Astrocyte (in vitro differentiated cells and primary cell): ENCODE measurements at regions not wholly inside any gene's neighbourhood (a gene's known extent, or its start where the extent isn't known, plus 50 kb on each side); places are given as distances from the start of the nearest gene placed in this dataset.

Experiments
- DNase-seq: peaks from one replicate; pipeline ENCODE4 v3.0.0-alpha.2; 2010; ENCODE audit warnings: low read depth
- FAIRE-seq: peaks from 2 replicates; lab custom pipeline; 2011; peaks lifted over from hg19 to GRCh38; lab: Jason Lieb, UNC
- H2AFZ ChIP-seq: 2 replicates; pipeline ENCODE4 v1.6.0; 2012; ENCODE audit warnings: low read depth, low read length, inconsistent platforms
- H3K27ac ChIP-seq: 2 replicates; pipeline ENCODE4 v1.5.1; 2011; ENCODE audit warnings: low read depth, low read length, inconsistent platforms
- H3K27me3 ChIP-seq: 2 replicates; pipeline ENCODE4 v1.6.0; 2011; ENCODE audit warnings: low read length, inconsistent platforms; ENCODE audit not compliant: insufficient read depth
- H3K36me3 ChIP-seq: 2 replicates; pipeline ENCODE4 v1.5.1; 2011; ENCODE audit warnings: low read length, inconsistent platforms; ENCODE audit not compliant: insufficient read depth
- H3K4me1 ChIP-seq: 2 replicates; pipeline ENCODE4 v1.5.1; 2011; ENCODE audit warnings: low read length, inconsistent platforms; ENCODE audit not compliant: insufficient read depth
- H3K4me2 ChIP-seq: 2 replicates; pipeline ENCODE4 v1.6.0; 2012; ENCODE audit warnings: low read length, inconsistent platforms
- H3K4me3 ChIP-seq: 2 replicates; pipeline ENCODE4 v1.5.1; 2011; ENCODE audit warnings: low read depth, mild to moderate bottlenecking, low read length, inconsistent platforms; ENCODE audit not compliant: insufficient read depth
- H3K79me2 ChIP-seq: 2 replicates; pipeline ENCODE4 v1.6.0; 2012; ENCODE audit warnings: mild to moderate bottlenecking, low read length, inconsistent platforms; ENCODE audit not compliant: insufficient read depth
- H3K9ac ChIP-seq: 2 replicates; pipeline ENCODE4 v1.6.0; 2012; ENCODE audit warnings: mild to moderate bottlenecking, low read length, inconsistent platforms
- H3K9me3 ChIP-seq: 2 replicates; pipeline ENCODE4 v1.5.1; 2012; ENCODE audit warnings: low read depth, mild to moderate bottlenecking, low read length, inconsistent platforms; ENCODE audit not compliant: insufficient read depth
- H4K20me1 ChIP-seq: 2 replicates; pipeline ENCODE4 v1.6.0; 2012; ENCODE audit warnings: low read length, inconsistent platforms; ENCODE audit not compliant: insufficient read depth
- H3K27ac Mint-ChIP-seq: one replicate; pipeline ENCODE4 v1.8.0; 2021; ENCODE audit warnings: mild to moderate bottlenecking, mixed read lengths; ENCODE audit not compliant: unreplicated experiment
- H3K27me3 Mint-ChIP-seq: one replicate; pipeline ENCODE4 v1.8.0; 2021; ENCODE audit warnings: low read depth, mixed read lengths; ENCODE audit not compliant: unreplicated experiment
- H3K36me3 Mint-ChIP-seq: one replicate; pipeline ENCODE4 v1.8.0; 2021; ENCODE audit warnings: low read depth, mixed read lengths; ENCODE audit not compliant: unreplicated experiment
- H3K4me1 Mint-ChIP-seq: one replicate; pipeline ENCODE4 v1.8.0; 2021; ENCODE audit warnings: low read depth, mixed read lengths; ENCODE audit not compliant: unreplicated experiment
- H3K4me3 Mint-ChIP-seq: one replicate; pipeline ENCODE4 v1.8.0; 2021; ENCODE audit warnings: mild to moderate bottlenecking, moderate library complexity, mixed read lengths; ENCODE audit not compliant: unreplicated experiment
- H3K9me3 Mint-ChIP-seq: one replicate; pipeline ENCODE4 v1.8.0; 2021; ENCODE audit warnings: mild to moderate bottlenecking, mixed read lengths; ENCODE audit not compliant: unreplicated experiment
- EZH2 ChIP-seq: IDR thresholded peaks from 2 replicates; pipeline ENCODE4 v1.6.1; 2012; ENCODE audit warnings: mild to moderate bottlenecking, low read length, inconsistent platforms; ENCODE audit not compliant: insufficient read depth
- TF ChIP-seq, protein P1 (sequence below): IDR thresholded peaks from 2 replicates; pipeline ENCODE4 v1.5.1; 2011; ENCODE audit warnings: low read depth, mild to moderate bottlenecking, inconsistent platforms, low read length, moderate library complexity; ENCODE audit not compliant: insufficient read depth

DNA sequence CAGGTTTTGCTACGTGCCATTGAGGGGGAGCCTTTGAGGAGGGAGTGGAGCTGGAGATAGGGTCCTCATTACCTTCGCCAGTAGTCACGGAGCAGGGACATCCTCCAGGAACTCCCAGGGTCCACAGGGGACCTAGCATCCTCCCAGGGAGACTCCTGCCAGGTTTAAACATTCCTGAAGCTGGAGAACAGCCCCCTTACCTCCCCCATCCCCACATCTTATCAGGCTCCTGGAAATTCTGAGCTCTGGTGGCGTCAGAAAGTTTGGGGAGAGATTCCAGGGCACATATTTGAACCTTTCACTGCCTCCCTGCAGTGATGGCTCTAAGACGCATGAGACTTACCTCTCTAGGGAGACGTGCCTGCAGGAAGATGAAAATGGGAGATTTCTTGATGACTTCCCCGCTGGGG lies 192.3 kb upstream of the GSC start:
- H3K36me3 Mint-ChIP-seq, result no peaks in the 10 kb centered on the region
- no peak overlapping the region for H3K27ac Mint-ChIP-seq
- H4K20me1 ChIP-seq, result no peaks in the 10 kb centered on the region
- peaks cover 58% of the 10 kb centered on the region for H3K27me3 Mint-ChIP-seq
- no peak overlapping the region for H3K4me3 Mint-ChIP-seq
- H3K9ac ChIP-seq, result no peak overlapping the region
- no peaks in the 10 kb centered on the region for H3K4me1 Mint-ChIP-seq
- no peak overlapping the region for H3K4me3 ChIP-seq
- H3K9me3 Mint-ChIP-seq, result peaks cover 4% of the 10 kb centered on the region
- H3K79me2 ChIP-seq, result no peaks in the 10 kb centered on the region
- no peak for FAIRE-seq
- no peak for TF ChIP-seq EZH2
- TF ChIP-seq, protein P1, sequence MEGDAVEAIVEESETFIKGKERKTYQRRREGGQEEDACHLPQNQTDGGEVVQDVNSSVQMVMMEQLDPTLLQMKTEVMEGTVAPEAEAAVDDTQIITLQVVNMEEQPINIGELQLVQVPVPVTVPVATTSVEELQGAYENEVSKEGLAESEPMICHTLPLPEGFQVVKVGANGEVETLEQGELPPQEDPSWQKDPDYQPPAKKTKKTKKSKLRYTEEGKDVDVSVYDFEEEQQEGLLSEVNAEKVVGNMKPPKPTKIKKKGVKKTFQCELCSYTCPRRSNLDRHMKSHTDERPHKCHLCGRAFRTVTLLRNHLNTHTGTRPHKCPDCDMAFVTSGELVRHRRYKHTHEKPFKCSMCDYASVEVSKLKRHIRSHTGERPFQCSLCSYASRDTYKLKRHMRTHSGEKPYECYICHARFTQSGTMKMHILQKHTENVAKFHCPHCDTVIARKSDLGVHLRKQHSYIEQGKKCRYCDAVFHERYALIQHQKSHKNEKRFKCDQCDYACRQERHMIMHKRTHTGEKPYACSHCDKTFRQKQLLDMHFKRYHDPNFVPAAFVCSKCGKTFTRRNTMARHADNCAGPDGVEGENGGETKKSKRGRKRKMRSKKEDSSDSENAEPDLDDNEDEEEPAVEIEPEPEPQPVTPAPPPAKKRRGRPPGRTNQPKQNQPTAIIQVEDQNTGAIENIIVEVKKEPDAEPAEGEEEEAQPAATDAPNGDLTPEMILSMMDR, result no peak
- peaks cover 2% of the 10 kb centered on the region for H3K27me3 ChIP-seq
- H3K27ac ChIP-seq, result no peak overlapping the region
- no peaks in the 10 kb centered on the region for H3K4me1 ChIP-seq
- no peak overlapping the region for H3K4me2 ChIP-seq
- H2AFZ ChIP-seq, result no peak overlapping the region
- H3K9me3 ChIP-seq, result no peaks in the 10 kb centered on the region
- DNase-seq, result no peak
- no peaks in the 10 kb centered on the region for H3K36me3 ChIP-seq

GRCh38 chr14:94961386-94962165 lies 191.7 kb upstream of the GSC start:
- TF ChIP-seq EZH2, result no peak
- TF ChIP-seq, protein P1, result no peak
- FAIRE-seq (no peak), DNase-seq (no peak)
- Histone ChIP-seq H3K4me3 (no peak overlapping the region), H3K36me3 (no peaks in the 10 kb centered on the region), H4K20me1 (no peaks in the 10 kb centered on the region), H3K9me3 (no peaks in the 10 kb centered on the region), H3K27ac (no peak overlapping the region), H2AFZ (no peak overlapping the region), H3K27me3 (peaks cover 4% of the 10 kb centered on the region), H3K79me2 (no peaks in the 10 kb centered on the region), H3K4me1 (no peaks in the 10 kb centered on the region), H3K4me2 (no peak overlapping the region), H3K9ac (no peak overlapping the region)
- Mint-ChIP-seq H3K27ac (no peak overlapping the region), H3K36me3 (no peaks in the 10 kb centered on the region), H3K4me3 (no peak overlapping the region), H3K27me3 (peaks cover 60% of the 10 kb centered on the region), H3K9me3 (peaks cover 4% of the 10 kb centered on the region), H3K4me1 (no peaks in the 10 kb centered on the region)

DNA sequence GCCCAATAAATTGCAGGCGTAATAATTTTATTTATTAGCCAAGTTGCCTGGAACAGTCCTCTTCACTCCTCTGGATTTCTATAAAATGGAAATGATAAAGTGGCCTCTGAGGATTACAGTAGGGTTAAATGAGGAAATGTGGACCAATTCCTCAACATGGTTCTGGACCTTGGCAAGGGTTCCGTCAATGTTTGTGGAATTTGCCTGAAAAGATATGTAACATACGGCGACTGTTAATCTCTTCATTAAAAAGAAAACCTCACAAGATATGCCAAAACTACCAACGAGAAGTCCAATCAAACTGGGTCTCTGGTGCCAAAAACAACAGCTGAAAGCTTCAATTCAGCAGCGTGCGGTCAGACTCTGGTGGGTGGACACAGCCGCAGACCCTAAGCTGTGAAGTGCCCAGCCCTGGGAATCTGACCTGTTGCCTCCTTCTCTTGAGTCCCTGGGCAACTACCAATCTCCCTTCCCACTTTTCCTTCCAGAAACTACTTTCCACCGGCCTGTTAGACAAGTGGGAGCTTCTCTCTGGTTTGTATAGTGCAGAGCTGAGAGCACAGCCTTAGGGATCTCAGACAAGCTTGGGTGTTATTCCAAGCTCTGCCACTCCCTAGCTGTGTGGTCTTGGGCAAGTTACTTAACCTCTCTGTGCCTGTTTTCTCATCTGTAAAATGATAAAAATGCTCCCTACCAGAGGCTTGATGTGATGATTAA lies 190.5 kb upstream of the GSC start:
- TF ChIP-seq, protein P1, result no peak
- TF ChIP-seq EZH2, result no peak
- Mint-ChIP-seq H3K4me3 (no peak overlapping the region), H3K27me3 (peaks cover 55% of the 10 kb centered on the region), H3K27ac (no peak overlapping the region), H3K36me3 (no peaks in the 10 kb centered on the region), H3K9me3 (peaks cover 4% of the 10 kb centered on the region), H3K4me1 (no peaks in the 10 kb centered on the region)
- H3K27me3 ChIP-seq, result peaks cover 2% of the 10 kb centered on the region
- no peak overlapping the region for H3K4me2 ChIP-seq
- H3K27ac ChIP-seq, result no peak overlapping the region
- H3K79me2 ChIP-seq, result no peaks in the 10 kb centered on the region
- no peak overlapping the region for H2AFZ ChIP-seq
- no peaks in the 10 kb centered on the region for H3K36me3 ChIP-seq
- H4K20me1 ChIP-seq, result no peaks in the 10 kb centered on the region
- no peaks in the 10 kb centered on the region for H3K9me3 ChIP-seq
- no peak overlapping the region for H3K4me3 ChIP-seq
- no peak overlapping the region for H3K9ac ChIP-seq
- FAIRE-seq, result no peak
- DNase-seq, result no peak
- H3K4me1 ChIP-seq, result no peaks in the 10 kb centered on the region
